ENCODE measurements at regions not wholly inside any gene's neighbourhood (a gene's known extent, or its start where the extent isn't known, plus 50 kb on each side); places are given as distances from the start of the nearest gene placed in this dataset.
"Not testable (repeated sequence)": the region's sequence is repeated elsewhere in the genome, so short reads cannot be mapped to it uniquely, and the experiment has no call there.

- DNase-seq: no peak
Measured at GRCh38 chr12:90497923-90498545, 456.9 kb downstream of the CCER1 start.

GRCh38 chr12:90490355-90490754 is 464.6 kb downstream of the CCER1 start:
- DNase-seq: no peak

GRCh38 chr12:90489141-90489540 is 465.8 kb downstream of the CCER1 start:
- DNase-seq: no peak

- DNase-seq: no peak
Measured at GRCh38 chr12:90485560-90485959, 469.4 kb downstream of the CCER1 start.

- no peak for DNase-seq
Measured at GRCh38 chr12:90484094-90484493, 470.9 kb downstream of the CCER1 start.

GRCh38 chr12:90481748-90482147 is 473.2 kb downstream of the CCER1 start:
- DNase-seq: no peak

DNA sequence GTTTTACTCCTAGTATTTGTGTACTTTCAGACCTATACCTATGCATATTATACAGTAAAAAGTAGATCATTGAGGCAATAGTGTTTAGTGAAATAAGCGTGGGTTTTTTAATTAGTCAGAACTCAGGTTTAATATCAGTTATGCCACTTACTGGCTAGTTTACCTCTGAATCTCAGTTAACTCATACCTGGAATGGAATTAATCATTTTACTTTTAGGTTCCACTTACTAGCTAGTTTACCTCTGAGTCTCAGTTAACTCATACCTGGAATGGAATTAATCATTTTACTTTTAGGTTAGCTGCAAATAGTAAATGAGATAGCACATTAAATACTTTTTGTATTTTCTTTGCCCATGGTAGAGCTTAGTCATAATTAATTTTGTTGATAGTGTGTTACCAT is 475.7 kb downstream of the CCER1 start:
- DNase-seq: no peak

- no peak for DNase-seq
Measured at GRCh38 chr12:90473831-90474230, 481.1 kb downstream of the CCER1 start.

DNA sequence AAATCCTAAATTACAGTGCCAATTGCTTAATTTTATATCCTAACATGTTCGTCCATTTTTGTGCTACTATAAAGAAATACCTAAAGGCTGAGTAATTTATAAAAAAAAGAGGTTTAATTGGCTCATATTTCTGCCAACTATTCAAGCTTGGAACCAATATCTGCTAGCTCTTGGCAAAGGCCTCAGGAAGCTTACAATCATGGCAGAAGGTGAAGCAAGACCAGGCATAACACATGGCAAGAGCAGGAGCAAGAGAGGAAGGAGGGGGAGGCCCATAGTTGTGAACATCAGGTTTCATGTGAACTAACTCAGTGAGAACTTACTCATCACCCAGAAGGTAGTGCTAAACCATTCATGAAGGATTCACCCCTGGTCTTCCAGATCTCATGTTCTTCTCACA is 494.3 kb downstream of the CCER1 start:
- DNase-seq: no peak

DNA sequence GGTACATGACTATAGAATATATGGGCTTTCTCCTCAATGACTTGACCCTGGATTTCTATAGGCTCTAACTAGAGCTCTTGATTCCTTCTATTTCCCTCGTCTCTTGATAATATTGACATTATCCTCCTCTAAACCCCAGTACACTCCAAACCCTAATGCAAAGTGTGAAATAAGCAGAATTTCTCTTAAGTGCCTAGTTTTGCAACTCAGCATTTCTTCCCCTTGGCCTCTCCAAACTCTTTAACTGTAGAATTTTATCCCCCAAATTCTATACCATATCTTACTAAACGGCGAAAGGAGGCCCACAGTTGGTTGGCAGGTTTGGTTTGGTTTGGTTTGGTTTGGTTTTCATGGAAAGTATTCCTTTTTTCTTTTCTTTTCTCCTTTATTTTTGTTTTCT is 498.7 kb downstream of the CCER1 start:
- DNase-seq: no peak

GRCh38 chr12:90455756-90456155 is 499.2 kb downstream of the CCER1 start:
- no peak for DNase-seq

DNA sequence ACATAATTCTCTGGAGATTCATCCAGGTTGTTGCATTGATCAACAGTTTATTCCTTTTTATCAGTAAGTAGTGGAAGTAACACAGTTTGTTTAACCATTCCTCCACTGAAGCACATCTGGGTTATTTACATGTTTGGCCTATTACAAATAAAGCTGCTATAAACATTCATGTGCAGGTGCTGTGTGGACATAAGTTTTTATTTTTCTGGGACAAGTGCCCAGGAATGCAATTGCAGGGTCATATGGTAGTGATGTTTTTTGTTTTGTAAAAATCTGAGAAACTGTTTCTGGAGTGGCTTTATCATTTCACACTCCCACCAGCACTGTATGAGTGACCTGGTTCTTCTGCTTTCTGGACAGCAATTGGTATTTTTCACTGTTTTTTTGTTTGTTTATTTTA is 505.4 kb downstream of the CCER1 start:
- DNase-seq: no peak

DNA sequence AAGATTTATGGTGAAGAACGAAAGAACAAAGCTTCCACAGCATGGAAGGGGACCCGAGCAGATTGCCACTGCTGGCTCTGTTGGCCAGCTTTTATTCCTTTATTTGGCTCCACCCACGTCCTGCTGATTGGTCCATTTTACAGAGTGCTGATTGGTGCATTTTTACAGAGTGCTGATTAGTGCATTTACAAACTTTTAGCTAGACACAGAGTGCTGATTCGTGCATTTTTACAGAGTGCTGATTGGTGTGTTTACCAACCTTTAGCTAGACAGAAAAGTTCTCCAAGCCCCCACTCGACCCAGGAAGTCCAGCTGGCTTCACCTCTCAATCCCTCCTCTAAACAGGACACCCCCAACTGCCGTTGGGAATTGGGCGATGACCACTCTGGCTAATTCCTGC is 511.5 kb downstream of the CCER1 start:
- not testable (repeated sequence) for DNase-seq

- no peak for DNase-seq
Measured at GRCh38 chr12:90441431-90441830, 513.5 kb downstream of the CCER1 start.

- no peak for DNase-seq
Measured at GRCh38 chr12:90428881-90429280, 526.1 kb downstream of the CCER1 start.

- no peak for DNase-seq
Measured at GRCh38 chr12:90428465-90428864, 526.5 kb downstream of the CCER1 start.

- DNase-seq: no peak
Measured at GRCh38 chr12:90423965-90424364, 531.0 kb downstream of the CCER1 start.

DNA sequence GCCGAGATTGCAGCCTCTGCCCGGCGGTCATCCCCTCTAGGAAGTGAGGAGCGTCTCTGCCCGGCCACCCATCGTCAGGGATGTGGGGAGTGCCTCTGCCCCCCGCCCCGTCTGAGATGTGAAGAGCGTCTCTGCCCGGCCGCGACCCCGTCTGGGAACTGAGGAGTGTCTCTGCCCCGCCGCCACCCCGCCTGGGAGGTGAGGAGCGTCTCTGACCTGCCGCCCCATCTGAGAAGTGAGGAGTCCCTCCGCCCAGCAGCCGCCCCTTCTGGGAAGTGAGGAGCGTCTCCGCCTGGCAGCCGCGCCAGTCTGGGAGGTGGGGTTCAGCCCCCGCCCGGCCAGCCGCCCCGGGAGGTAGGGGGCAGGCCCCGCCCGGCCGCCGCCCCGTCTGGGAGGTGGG is 544.0 kb downstream of the CCER1 start:
- DNase-seq: no peak

- no peak for DNase-seq
Measured at GRCh38 chr12:90407841-90408240, 547.1 kb downstream of the CCER1 start.

DNA sequence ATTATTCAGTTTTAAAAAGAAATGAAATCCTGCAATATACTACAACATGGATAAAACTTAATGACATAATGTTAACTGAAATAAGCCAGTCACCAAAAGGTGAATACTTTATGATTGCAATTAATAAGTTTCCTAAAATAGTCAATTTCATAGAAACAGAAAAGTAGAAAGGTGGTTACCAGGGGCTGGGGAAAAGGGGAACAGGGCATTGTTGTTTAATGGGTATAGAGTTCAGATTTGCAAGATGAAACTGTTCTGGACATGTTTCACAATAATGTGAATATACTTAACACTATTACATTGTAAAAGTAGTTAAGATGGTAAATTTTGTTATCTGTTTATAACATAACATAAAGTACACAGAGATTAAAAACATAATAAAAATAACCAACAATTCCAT is 550.9 kb downstream of the CCER1 start:
- no peak for DNase-seq

- no peak for DNase-seq
Measured at GRCh38 chr12:90401185-90401584, 553.8 kb downstream of the CCER1 start.

DNA sequence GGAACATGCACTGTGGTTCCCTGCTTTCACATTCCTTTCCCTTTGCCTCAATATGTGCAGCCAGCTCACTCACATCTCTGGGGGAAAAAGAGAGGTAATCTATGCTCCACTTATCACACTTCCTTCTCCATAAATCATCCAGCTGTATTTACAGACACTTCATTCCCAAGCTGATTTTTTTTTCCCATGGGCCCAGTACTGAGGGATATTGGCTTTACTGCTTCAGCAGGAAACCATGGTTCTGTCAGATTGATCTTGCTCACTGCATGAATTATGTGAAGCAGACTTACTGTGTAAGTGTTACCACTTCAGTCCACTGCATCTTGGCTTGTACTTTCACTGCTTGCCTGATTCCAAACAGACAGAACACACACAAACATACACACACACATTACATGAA is 555.6 kb downstream of the CCER1 start:
- no peak for DNase-seq

DNA sequence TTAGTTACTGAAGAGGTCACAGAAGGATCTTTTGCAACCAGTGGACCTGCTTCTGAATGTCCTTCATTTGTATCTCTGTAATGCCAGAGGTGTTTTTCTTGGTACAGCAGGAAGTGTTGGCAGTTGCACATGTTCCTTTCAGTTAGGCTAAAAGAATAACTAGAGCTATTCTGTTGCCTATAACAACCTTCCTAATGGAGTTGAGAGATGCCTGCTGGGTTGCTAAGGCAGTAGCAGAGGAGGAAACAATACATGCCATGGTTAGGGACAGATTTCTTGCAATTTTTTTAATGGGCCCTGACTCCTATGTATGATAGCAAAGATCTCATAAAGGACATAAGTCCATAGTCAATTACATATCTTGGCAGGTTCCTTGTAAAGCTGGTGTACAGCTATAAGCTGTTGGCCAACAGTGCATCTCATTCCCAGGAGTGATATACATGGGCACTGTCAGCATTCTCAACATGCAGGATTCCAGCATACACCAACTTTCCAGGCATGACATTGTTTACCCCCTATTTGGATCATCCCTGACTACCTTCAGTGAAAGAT is 556.6 kb downstream of the CCER1 start:
- no peak for DNase-seq

- DNase-seq: no peak
Measured at GRCh38 chr12:90396556-90396955, 558.4 kb downstream of the CCER1 start.

- no peak for DNase-seq
Measured at GRCh38 chr12:90393652-90394051, 561.3 kb downstream of the CCER1 start.

Measured in AML-193 (cell line).